ENCODE measurements at regions not wholly inside any gene's neighbourhood (a gene's known extent, or its start where the extent isn't known, plus 50 kb on each side); places are given as distances from the start of the nearest gene placed in this dataset.

- DNase-seq, result no peak
Observed at GRCh38 chr2:234834228-234834923, 117.4 kb upstream of the SH3BP4 start.

DNA sequence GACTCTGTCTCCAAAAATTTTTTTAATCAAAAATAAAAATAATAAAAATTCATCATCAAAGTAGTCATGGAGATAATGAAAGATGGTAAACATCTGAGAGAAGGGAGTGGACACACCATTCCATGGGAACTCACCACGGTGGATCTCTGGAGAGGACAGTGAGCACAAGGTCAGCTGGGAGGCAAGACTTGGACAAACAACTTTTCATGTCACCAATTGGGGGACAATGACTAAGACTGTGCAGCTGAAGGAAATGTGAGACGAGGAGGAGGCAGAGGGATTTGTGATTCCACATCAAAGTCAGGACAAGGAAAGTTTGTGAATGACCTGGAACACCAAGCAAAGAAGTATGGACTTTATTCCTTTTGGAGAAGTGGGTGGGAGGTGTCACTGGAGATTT, 121.0 kb upstream of the SH3BP4 start:
- DNase-seq, result no peak

DNA sequence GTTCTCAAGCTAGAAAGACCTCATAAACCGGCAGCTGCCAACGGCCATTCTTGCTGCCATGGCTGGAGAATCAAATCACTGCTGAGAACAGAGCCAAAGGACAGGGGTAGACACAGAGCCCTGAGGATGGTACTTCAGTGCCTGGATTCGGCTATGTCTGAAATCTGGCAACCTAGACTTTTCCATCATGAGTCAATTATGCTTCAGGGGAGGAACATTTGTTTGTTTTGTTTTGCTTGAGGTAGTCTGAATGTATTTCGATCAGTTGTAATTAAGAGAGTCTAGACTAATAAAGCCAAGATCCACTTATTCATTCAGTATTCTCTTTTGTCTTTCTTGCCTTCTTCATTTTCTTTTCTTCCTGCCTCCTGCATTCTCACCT, 122.8 kb upstream of the SH3BP4 start:
- no peak for DNase-seq

DNA sequence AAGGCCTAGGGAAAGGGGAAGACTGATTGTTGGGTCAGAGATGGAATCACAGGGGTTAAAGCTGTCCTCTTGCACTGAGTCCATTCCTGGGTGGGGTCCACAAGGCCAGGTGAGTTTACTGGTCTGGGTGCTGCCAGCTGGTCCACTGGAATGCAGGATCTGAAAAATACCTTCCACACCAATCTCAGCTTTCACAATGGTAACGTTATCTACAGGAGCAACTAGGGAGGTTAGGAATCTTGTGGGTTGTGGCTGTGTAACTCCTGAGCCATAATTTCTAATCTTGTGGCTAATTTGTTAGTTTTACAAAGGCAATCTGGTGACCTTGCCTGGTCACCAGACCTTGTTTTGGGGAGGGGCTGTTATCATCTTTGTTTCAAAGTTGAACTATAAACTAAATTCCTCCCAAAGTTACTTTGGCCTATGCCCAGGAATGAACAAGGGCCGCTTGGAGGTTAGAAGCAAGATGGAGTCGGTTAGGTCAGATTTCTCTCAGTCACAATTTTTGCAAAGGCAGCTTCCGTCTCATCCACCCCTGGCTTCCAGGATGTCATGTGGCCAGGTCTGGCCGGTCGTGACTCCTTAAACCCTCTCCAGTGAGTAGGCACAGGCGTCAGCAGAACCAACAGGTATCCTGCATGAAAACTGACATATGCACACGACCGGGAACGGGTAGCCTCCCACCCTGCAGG, 123.3 kb upstream of the SH3BP4 start:
- no peak for DNase-seq

- DNase-seq, result no peak
Observed at GRCh38 chr2:234827096-234827860, 124.5 kb upstream of the SH3BP4 start.

DNA sequence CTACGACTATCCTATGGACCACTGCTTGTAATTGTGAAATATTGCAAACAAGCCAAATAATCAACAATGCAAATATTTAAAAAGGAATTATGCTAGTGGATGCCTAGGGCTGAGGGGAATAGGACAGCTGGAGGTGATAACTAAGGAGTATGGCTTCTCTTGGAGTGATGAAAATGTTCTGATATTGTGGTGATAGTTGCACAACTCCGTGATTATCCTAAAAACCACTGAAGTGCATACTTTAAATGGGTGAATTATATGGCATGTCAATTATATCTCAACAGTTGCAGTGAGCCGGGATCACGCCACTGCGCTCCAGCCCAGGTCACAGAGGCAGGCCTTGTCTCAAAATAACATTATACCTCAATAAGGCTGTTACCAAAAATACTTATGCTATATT, 125.1 kb upstream of the SH3BP4 start:
- no peak for DNase-seq

DNA sequence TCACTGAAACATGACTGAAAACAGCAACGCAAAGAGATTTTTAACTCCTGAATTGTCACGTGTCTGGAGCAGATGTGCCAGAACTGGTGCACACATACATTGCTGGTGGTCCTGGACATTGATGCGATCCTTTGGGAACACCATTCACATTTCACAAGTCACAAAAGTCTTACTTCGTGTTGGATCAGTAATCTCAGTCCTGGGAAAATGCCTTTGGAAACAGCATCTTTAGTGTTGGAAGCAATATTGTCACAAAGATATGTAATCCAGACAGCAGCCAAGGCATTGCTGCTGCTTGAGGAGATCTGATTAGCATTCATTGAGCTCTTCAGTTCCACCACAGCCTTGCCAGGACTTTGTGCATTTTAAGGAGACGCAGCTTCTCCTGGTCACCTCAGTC, 126.2 kb upstream of the SH3BP4 start:
- DNase-seq, result no peak

DNA sequence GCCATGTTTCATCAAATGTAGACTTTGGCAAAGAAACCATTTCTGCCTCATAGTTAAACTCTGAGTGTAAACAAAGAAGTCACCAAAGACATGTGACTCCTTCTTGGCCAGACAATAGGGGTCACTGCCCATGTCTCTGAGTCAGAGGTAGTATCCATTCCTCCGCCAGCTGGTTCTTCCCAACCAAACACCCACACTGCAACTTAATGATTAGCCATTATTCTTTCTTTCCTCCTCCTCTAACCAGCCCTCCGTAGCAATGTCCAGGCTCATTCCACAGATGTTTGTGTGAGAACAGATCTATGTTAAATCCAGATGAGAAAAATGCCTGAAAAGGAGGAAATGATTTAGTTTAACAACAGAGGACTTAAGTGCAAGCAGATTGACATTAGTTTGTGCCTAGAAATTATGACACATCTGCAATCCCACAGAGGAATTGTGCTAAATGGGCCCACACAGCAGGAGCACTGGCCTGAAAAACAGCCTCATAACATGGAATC, 127.9 kb upstream of the SH3BP4 start:
- DNase-seq, result no peak

GRCh38 chr2:234823196-234823876, 128.5 kb upstream of the SH3BP4 start:
- no peak for DNase-seq

GRCh38 chr2:234821946-234822475, 129.8 kb upstream of the SH3BP4 start:
- no peak for DNase-seq

GRCh38 chr2:234818937-234819336, 132.9 kb upstream of the SH3BP4 start:
- no peak for DNase-seq

DNA sequence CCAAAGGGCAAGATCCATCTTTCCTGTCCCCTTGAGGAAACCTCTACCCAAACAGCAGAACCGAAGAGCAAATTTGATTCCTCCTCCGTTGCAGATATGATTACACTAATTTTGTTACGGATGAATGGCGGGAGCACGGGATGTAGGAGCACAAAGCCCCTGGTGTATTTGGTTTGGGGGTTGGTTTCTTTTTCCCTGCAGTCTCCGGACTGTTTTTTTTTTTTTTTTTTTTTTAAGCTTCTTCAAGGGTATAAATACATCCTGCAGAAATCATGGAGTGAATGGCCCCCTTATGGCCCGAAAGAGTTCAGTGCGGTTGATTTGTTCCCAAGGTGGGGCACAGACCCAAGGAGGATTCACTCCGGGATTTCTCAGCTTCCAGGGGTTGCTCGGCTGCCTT, 135.3 kb upstream of the SH3BP4 start:
- DNase-seq, result no peak

- DNase-seq, result no peak
Observed at GRCh38 chr2:234816056-234816455, 135.8 kb upstream of the SH3BP4 start.

DNA sequence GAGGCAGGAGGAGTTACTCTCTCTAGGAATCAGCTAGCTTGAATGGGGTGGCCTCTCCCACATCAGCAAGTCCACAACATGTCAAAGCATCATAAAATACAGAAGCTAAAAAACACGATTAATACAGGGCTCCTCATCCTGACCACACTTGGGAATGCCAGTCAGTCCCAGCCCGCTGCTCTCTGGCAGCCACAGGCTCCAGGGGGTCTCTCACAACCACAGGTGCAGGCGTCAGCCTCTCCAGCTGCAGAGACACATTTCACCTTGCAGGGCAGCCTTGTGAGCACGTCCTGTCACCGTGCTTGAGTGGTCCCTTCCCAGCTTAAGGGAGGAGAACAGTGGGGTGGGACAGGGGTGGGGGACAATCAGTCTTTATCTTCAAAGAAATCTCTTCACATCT, 137.4 kb upstream of the SH3BP4 start:
- no peak for DNase-seq

DNA sequence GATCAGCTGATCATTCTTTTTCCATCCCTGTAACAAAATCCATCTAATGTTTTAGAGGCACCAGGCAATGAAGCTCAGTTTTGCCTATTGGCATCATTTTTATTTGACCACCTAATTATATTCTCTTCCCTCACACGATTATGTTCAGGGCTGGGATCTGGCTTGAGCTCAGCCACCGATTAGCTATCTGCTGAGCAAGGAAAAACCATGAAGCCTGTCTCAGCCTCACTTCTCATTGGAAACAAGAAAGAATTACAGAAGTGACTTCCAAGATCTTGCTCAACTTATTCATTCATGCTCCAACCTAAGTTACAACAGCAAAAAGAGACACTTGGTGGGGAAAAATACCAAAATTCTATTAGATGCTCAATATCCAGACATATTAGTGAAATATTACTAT, 139.0 kb upstream of the SH3BP4 start:
- DNase-seq, result no peak

GRCh38 chr2:234808907-234809306, 142.9 kb upstream of the SH3BP4 start:
- no peak for DNase-seq

DNA sequence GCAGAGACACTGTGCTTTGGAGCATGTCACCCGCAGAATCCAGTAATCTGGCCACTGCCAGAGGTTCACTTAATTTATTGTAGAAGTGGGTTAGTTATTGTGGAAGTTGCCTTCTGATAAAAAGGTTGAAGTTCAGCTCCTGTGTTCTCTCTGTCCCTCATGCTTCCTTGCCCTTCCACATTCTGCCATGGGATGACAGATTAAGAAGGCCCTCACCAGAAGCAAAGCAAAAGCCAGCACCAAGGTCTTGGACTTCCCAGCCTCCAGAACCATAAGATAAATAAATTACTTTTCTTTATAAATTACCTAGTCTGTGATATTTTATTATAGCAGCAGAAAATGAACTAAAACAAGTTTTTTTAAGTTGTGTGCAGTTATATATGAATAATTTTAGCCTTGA, 145.0 kb upstream of the SH3BP4 start:
- DNase-seq, result no peak

DNA sequence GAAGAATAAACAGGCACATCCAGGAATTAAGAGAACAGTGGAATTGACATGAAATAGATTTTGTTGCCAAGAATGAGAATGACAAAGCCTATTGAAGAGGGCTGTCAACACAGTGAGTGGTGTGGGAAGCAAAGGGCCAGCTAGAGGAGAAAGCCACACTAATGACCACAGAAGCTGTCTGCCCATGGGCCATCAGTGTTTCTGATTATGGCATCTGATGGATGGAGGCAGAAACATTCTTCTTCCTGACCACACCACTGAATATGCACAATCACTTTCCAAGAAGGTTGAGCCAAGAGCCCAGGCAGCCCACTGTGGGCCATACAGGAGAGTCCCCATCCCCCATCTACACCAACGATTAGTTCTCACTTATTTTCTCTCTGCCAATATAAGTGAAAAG, 146.0 kb upstream of the SH3BP4 start:
- DNase-seq, result no peak

DNA sequence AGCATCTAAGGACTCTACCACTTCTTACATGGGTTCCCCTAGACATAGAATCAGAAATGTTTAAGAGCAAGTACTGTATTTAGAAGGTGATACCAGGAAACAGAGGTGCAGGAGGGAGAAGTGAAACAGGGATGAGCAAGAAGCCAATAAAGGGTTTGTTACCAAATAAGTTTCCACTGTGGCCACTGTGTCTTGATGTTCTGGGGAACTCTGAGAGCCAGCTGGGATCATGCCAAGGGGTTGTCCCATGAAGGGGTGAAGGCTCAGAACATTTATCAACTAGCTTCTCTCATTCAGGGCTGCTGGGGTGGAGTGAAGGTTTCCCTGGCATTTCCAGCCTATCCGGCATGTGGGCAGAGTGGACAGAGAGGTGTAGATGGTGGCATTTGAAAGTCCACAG, 147.1 kb upstream of the SH3BP4 start:
- no peak for DNase-seq

DNA sequence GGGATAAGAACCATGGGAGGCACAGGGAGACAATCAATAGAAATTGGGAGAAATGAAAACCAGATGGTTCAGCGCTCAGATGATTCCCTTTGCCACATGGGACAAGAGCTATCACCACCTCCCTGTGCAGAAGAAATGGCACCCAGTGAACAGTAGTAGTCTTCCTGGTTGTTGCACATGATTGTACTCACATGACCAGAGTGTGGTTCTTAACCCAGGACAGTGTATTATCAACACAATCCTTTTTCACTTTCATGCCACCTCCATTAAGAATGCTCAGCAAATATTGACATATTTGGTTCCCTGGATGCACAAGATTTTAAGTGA, 149.0 kb upstream of the SH3BP4 start:
- no peak for DNase-seq

DNA sequence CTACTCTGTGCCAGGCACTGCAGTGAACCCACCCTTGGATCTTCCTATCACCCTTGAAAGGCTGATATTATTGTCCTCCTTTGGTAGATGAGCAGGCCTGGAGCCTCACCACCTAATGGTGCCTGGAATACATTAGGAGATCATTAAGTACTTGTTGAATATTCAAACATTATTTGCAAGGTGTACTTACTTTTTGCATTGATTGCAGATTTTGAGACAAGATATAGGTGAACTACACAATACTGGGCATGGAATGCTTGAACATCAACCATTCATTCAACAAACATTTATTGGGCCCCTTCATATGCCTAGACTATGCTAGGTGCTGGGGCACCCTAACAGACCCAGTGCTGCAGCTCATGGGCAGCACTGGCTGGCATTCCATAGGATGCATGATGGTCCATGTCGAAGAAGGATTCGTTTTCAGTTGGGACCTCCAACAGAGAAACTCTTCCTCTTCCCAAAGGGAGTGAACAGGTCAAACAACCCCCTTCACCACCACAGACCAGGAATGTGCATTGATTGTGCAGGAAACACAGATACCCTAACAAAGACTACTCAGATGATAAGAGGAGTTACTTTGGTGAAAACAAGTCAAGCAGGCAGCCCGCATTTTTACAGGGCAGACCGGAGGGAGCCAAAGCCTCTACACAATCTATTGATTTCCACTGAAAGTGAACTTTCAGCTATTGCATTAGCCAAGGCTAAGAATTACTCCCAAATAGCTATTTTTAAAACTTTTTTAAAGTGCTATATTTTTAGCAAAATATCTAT, 149.6 kb upstream of the SH3BP4 start:
- no peak for DNase-seq

GRCh38 chr2:234797566-234798250, 154.1 kb upstream of the SH3BP4 start:
- no peak for DNase-seq
